Loucy (cell line): ENCODE measurements at regions not wholly inside any gene's neighbourhood (a gene's known extent, or its start where the extent isn't known, plus 50 kb on each side); places are given as distances from the start of the nearest gene placed in this dataset.

Experiments used
- EZH2phosphoT487 ChIP-seq: fragments of 200-600 bp; IDR thresholded peaks from 2 replicates; pipeline ENCODE4 v1.6.1; 2018; ENCODE audit warnings: antibody characterized with exemption, mild to moderate bottlenecking, moderate library complexity, borderline replicate concordance
- TF ChIP-seq, protein P1 (sequence below): fragments of 200-600 bp; sonication (generic); conservative IDR thresholded peaks from 2 replicates; pipeline ENCODE4 v1.5.1; 2014; ENCODE audit warnings: mild to moderate bottlenecking, antibody characterized with exemption, low read length

GRCh38 chr14:44339231-44339630 lies 167.9 kb downstream of the FSCB start:
- TF ChIP-seq, protein P1, sequence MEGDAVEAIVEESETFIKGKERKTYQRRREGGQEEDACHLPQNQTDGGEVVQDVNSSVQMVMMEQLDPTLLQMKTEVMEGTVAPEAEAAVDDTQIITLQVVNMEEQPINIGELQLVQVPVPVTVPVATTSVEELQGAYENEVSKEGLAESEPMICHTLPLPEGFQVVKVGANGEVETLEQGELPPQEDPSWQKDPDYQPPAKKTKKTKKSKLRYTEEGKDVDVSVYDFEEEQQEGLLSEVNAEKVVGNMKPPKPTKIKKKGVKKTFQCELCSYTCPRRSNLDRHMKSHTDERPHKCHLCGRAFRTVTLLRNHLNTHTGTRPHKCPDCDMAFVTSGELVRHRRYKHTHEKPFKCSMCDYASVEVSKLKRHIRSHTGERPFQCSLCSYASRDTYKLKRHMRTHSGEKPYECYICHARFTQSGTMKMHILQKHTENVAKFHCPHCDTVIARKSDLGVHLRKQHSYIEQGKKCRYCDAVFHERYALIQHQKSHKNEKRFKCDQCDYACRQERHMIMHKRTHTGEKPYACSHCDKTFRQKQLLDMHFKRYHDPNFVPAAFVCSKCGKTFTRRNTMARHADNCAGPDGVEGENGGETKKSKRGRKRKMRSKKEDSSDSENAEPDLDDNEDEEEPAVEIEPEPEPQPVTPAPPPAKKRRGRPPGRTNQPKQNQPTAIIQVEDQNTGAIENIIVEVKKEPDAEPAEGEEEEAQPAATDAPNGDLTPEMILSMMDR: no peak
- no peak for TF ChIP-seq EZH2phosphoT487
